H9 (cell line): ENCODE measurements at regions not wholly inside any gene's neighbourhood (a gene's known extent, or its start where the extent isn't known, plus 50 kb on each side); places are given as distances from the start of the nearest gene placed in this dataset.

Experiments used
- DNase-seq: peaks from one replicate; pipeline ENCODE4 v3.0.0-alpha.2; 2017
- H2AFZ ChIP-seq: one replicate; pipeline ENCODE4 v1.6.1; 2013; ENCODE audit warnings: mild to moderate bottlenecking, low read length, control low read depth, moderate library complexity
- H2AK5ac ChIP-seq: 2 replicates; pipeline ENCODE4 v1.6.1; 2013; ENCODE audit warnings: low read length, control low read depth, mixed read lengths; ENCODE audit not compliant: insufficient read length
- H2BK120ac ChIP-seq: one replicate; pipeline ENCODE4 v1.6.1; 2013; ENCODE audit warnings: low read depth, mild to moderate bottlenecking, low read length, control low read depth, inconsistent platforms; ENCODE audit not compliant: poor library complexity, severe bottlenecking
- H2BK12ac ChIP-seq: 2 replicates; pipeline ENCODE4 v1.6.1; 2013; ENCODE audit warnings: low read length, control low read depth, mixed read lengths, low read depth; ENCODE audit not compliant: insufficient read length
- H2BK15ac ChIP-seq: 2 replicates; pipeline ENCODE4 v1.6.1; 2013; ENCODE audit warnings: low read depth, low read length, control low read depth
- H2BK20ac ChIP-seq: one replicate; pipeline ENCODE4 v1.6.1; 2013; ENCODE audit warnings: low read depth, mild to moderate bottlenecking, low read length, control low read depth, inconsistent platforms; ENCODE audit not compliant: poor library complexity, severe bottlenecking
- H2BK5ac ChIP-seq: 2 replicates; pipeline ENCODE4 v1.6.1; 2013; ENCODE audit warnings: low read length, control low read depth, mixed read lengths; ENCODE audit not compliant: insufficient read length
- H3K14ac ChIP-seq: 2 replicates; pipeline ENCODE4 v1.6.1; 2013; ENCODE audit warnings: low read length, control low read depth; ENCODE audit not compliant: insufficient read depth
- H3K18ac ChIP-seq: 2 replicates; pipeline ENCODE4 v1.6.1; 2013; ENCODE audit warnings: low read depth, mild to moderate bottlenecking, mixed read lengths, low read length, control low read depth; ENCODE audit not compliant: insufficient read length
- H3K23ac ChIP-seq: 2 replicates; pipeline ENCODE4 v1.6.1; 2013; ENCODE audit warnings: low read length, control low read depth, mixed read lengths, low read depth; ENCODE audit not compliant: insufficient read length
- H3K23me2 ChIP-seq: 2 replicates; pipeline ENCODE4 v1.6.1; 2013; ENCODE audit warnings: low read depth, mild to moderate bottlenecking, mixed read lengths, low read length, control low read depth; ENCODE audit not compliant: insufficient read length, poor library complexity, severe bottlenecking
- H3K27ac ChIP-seq: 2 replicates; pipeline ENCODE4 v1.5.1; 2013; ENCODE audit warnings: low read length, control low read depth, mixed read lengths, low read depth; ENCODE audit not compliant: insufficient read length
- H3K27me3 ChIP-seq: 2 replicates; pipeline ENCODE4 v1.6.1; 2013; ENCODE audit warnings: low read length, control low read depth, inconsistent platforms; ENCODE audit not compliant: insufficient read depth
- H3K4ac ChIP-seq: 2 replicates; pipeline ENCODE4 v1.6.1; 2013; ENCODE audit warnings: low read depth, mild to moderate bottlenecking, control low read depth, inconsistent platforms, low read length, moderate library complexity
- H3K4me1 ChIP-seq: 2 replicates; pipeline ENCODE4 v1.6.1; 2013; ENCODE audit warnings: low read length, control low read depth, inconsistent platforms; ENCODE audit not compliant: insufficient read depth
- H3K4me2 ChIP-seq: 2 replicates; pipeline ENCODE4 v1.6.1; 2013; ENCODE audit warnings: low read length, control low read depth, mixed read lengths; ENCODE audit not compliant: insufficient read length, insufficient read depth
- H3K56ac ChIP-seq: 2 replicates; pipeline ENCODE4 v1.6.1; 2013; ENCODE audit warnings: low read depth, mild to moderate bottlenecking, mixed read lengths, low read length, control low read depth; ENCODE audit not compliant: insufficient read length
- H3K79me1 ChIP-seq: 2 replicates; pipeline ENCODE4 v1.6.1; 2013; ENCODE audit warnings: low read depth, mild to moderate bottlenecking, moderate library complexity, low read length, control low read depth, inconsistent platforms; ENCODE audit not compliant: insufficient read depth, poor library complexity, severe bottlenecking
- H3K79me2 ChIP-seq: 2 replicates; pipeline ENCODE4 v1.6.1; 2013; ENCODE audit warnings: low read length, control low read depth, inconsistent platforms; ENCODE audit not compliant: insufficient read depth
- H3K9ac ChIP-seq: 2 replicates; pipeline ENCODE4 v1.6.1; 2013; ENCODE audit warnings: low read length, control low read depth, mixed read lengths; ENCODE audit not compliant: insufficient read length; ENCODE audit errors: extremely low read depth
- H3K9me3 ChIP-seq: one replicate; pipeline ENCODE4 v1.6.1; 2013; ENCODE audit warnings: low read depth, low read length, inconsistent platforms; ENCODE audit not compliant: control insufficient read depth
- H3T11ph ChIP-seq: one replicate; pipeline ENCODE4 v1.6.1; 2013; ENCODE audit warnings: mild to moderate bottlenecking, low read length, control low read depth, inconsistent platforms
- H4K20me1 ChIP-seq: one replicate; pipeline ENCODE4 v1.6.1; 2013; ENCODE audit not compliant: control insufficient read depth, insufficient read length, insufficient read depth
- H4K5ac ChIP-seq: 2 replicates; pipeline ENCODE4 v1.6.1; 2013; ENCODE audit warnings: low read depth, mild to moderate bottlenecking, mixed read lengths, low read length, control low read depth; ENCODE audit not compliant: insufficient read length
- H4K8ac ChIP-seq: replicated peaks from 2 replicates; pipeline ENCODE4 v1.6.1; 2013; ENCODE audit warnings: low read length, control low read depth, mixed read lengths, low read depth; ENCODE audit not compliant: insufficient read length
- H4K91ac ChIP-seq: 2 replicates; pipeline ENCODE4 v1.6.1; 2013; ENCODE audit warnings: low read depth, mild to moderate bottlenecking, moderate library complexity, mixed read lengths, low read length, control low read depth; ENCODE audit not compliant: insufficient read length
- H3K27ac Mint-ChIP-seq, 3 experiments: 2 replicates in 2 of 3; 3 replicates in 1 of 3; pipeline ENCODE4 v1.8.0; 2020 to 2021; ENCODE audit warnings: mixed read lengths in 3 of 3, mild to moderate bottlenecking in 1 of 3, moderate library complexity in 1 of 3
- H3K27me3 Mint-ChIP-seq: 2 replicates; pipeline ENCODE4 v1.8.0; 2021; ENCODE audit warnings: low read depth, mild to moderate bottlenecking, moderate library complexity, mixed read lengths
- H3K36me3 Mint-ChIP-seq, 3 experiments: 2 replicates in 2 of 3; 3 replicates in 1 of 3; pipeline ENCODE4 v1.8.0; 2020 to 2021; ENCODE audit warnings: low read depth in 3 of 3, mixed read lengths in 3 of 3; ENCODE audit not compliant: insufficient read depth in 1 of 3
- H3K4me1 Mint-ChIP-seq, 2 experiments: 2 replicates each; pipeline ENCODE4 v1.8.0; 2020; ENCODE audit warnings: mixed read lengths in 2 of 2
- H3K4me3 Mint-ChIP-seq, 2 experiments: 2 replicates in 1 of 2; 3 replicates in 1 of 2; pipeline ENCODE4 v1.8.0; 2020 to 2021; ENCODE audit warnings: mild to moderate bottlenecking in 2 of 2, mixed read lengths in 2 of 2, moderate library complexity in 1 of 2
- H3K9me3 Mint-ChIP-seq, 2 experiments: 2 replicates in 1 of 2; 3 replicates in 1 of 2; pipeline ENCODE4 v1.8.0; 2020; ENCODE audit warnings: mild to moderate bottlenecking in 2 of 2, mixed read lengths in 2 of 2, moderate library complexity in 1 of 2
- CTCF ChIP-seq: fragments of 200-600 bp; sonication (generic); conservative IDR thresholded peaks from 3 replicates; pipeline ENCODE4 v1.8.0; 2021; ENCODE audit warnings: antibody characterized with exemption, mild to moderate bottlenecking
- WGBS: extraction: QIAGEN DNeasy Blood & Tissue Kit; methylation state at CpG from one replicate; pipeline ENCODE4 v1.1.7; 2013; ENCODE audit warnings: missing lambda C conversion rate, low lambda C conversion rate, mixed read lengths; ENCODE audit not compliant: insufficient read length; ENCODE audit errors: extremely low coverage; 5-methylcytosine and 5-hydroxymethylcytosine counted together

- H3K79me1 ChIP-seq, result no peaks in the 10 kb centered on the region
- no peak overlapping the region for H3T11ph ChIP-seq
- H4K91ac ChIP-seq, result no peak overlapping the region
- H3K9me3 ChIP-seq, result no peaks in the 10 kb centered on the region
- H3K18ac ChIP-seq, result no peak overlapping the region
- no peaks in the 10 kb centered on the region for H3K27me3 Mint-ChIP-seq
- H4K5ac ChIP-seq, result no peak overlapping the region
- H4K8ac ChIP-seq, result no peak overlapping the region
- no peak overlapping the region for H2AK5ac ChIP-seq
- no peaks in the 10 kb centered on the region for H3K23me2 ChIP-seq
- no peak overlapping the region for H3K9ac ChIP-seq
- no peaks in the 10 kb centered on the region for H3K27me3 ChIP-seq
- no peaks in the 10 kb centered on the region for H3K79me2 ChIP-seq
- peaks cover 0 to 9% (median 3%) of the 10 kb centered on the region in 3 experiments; a peak in 6 of 7 replicates for H3K36me3 Mint-ChIP-seq
- no peak for TF ChIP-seq CTCF
- H3K4ac ChIP-seq, result no peak overlapping the region
- H3K56ac ChIP-seq, result no peak overlapping the region
- H3K9me3 Mint-ChIP-seq, result peaks cover 0 to 4% of the 10 kb centered on the region in 2 experiments; a peak in 2 of 5 replicates
- H3K14ac ChIP-seq, result no peak overlapping the region
- H3K23ac ChIP-seq, result no peak overlapping the region
- H3K4me2 ChIP-seq, result no peak overlapping the region
- no peak for DNase-seq
- H3K27ac Mint-ChIP-seq, result peak overlapping the region in 2 of 3 experiments; percentile 70 to 76; a peak in 3 of 7 replicates
- WGBS, result no CpG with 5 or more reads among the region's 5 CpGs
- no peaks in the 10 kb centered on the region for H4K20me1 ChIP-seq
- H2BK12ac ChIP-seq, result no peak overlapping the region
- H3K4me1 Mint-ChIP-seq, result peaks cover 6 to 9% of the 10 kb centered on the region in 2 experiments; a peak in 3 of 4 replicates
- H3K4me1 ChIP-seq, result no peaks in the 10 kb centered on the region; the same call in 1 of the 2 replicates
- no peak overlapping the region for H2AFZ ChIP-seq
- H3K27ac ChIP-seq, result no peak overlapping the region
- no peak overlapping the region for H3K4me3 Mint-ChIP-seq
- no peak overlapping the region for H2BK120ac ChIP-seq
- no peak overlapping the region for H2BK20ac ChIP-seq
- H2BK5ac ChIP-seq, result no peak overlapping the region
- no peak overlapping the region for H2BK15ac ChIP-seq
Measured at GRCh38 chr20:52062452-52063209, 128.9 kb downstream of the ZFP64 start.
